ENCODE measurements at regions not wholly inside any gene's neighbourhood (a gene's known extent, or its start where the extent isn't known, plus 50 kb on each side); places are given as distances from the start of the nearest gene placed in this dataset.
"Not testable (repeated sequence)": the region's sequence is repeated elsewhere in the genome, so short reads cannot be mapped to it uniquely, and the experiment has no call there.

DNA sequence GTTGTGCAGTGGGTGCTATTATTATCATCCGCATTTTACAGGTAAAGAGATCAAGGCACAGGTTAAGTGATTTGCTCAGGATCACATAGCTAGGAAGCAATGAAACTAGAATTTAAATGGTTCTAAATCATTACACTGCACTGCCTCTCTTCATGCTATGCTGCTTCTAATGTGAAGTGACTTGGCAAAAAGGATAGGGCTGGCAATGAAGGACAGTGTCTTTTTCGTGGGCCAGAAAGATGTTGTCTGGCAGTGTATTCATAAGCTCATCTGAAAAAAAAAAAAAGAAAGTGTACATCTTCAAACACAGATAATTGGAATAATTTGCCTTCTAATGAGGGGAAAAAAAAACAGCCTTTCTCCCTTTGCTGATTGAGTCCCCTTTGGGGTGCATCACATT, 132.2 kb upstream of the FUNDC1 start:
- no peak for DNase-seq

GRCh38 chrX:44669626-44670025, 127.0 kb upstream of the FUNDC1 start:
- DNase-seq = no peak

DNA sequence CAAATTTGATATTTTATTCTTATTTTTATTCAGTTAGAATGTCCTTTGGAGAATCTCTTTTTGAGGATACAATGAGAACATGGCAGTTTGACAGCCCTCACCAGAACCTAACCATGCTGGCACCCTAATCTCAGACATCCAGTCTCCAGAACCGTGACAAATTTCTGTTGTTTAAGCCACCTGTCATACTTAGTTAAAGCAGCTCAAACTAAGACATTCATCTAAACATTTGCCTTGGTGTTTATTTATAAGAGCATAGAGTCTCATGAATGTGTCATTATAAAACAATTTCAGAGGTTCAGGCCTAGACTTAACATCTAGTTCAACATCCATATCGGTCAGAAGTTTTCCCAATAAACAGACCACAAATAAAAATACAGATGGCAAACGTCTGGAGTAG, 125.1 kb upstream of the FUNDC1 start:
- no peak for DNase-seq

DNA sequence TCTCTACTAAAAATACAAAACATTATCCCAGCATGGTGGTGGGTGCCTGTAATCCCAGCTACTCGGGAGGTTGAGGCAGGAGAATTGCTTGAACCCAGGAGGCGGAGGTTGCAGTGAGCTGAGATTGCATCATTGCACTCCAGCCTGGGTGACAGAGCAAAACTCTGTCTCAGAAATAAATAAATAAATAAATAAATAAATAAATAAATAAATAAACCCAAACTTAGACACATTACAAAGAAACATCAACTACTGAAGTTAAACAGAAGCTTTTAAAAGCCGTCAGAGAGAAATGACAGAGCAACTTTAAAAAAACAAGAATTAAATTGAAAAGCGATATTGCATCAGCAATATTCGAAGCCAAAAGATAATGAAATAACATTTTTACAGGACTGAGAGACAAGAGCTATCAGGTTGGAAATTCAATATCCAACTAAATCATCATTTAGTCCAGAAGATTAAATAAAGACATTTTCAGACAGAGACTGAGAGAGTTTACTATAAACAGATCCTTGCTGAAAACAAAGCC, 115.1 kb upstream of the FUNDC1 start:
- not testable (repeated sequence) for DNase-seq

DNA sequence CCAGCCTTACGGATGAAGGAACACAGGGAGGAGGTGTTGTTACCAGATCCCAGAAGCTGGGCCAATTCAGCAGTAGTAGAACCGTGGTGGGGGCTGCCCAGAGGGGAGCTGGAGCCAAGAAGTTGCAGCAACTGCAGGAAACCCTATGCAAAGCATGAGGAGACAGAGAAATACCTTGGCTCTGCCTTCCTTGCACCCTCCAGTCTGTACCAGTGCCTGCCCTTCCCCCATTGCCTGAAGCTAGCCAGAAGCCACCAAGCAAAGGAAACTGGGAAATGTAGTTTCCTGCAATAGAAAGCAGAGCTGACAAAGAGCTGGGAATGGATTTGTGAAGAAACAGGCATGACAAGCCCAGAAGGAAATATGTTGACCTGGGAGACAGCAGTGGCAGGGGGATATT, 108.7 kb upstream of the FUNDC1 start:
- no peak for DNase-seq

DNA sequence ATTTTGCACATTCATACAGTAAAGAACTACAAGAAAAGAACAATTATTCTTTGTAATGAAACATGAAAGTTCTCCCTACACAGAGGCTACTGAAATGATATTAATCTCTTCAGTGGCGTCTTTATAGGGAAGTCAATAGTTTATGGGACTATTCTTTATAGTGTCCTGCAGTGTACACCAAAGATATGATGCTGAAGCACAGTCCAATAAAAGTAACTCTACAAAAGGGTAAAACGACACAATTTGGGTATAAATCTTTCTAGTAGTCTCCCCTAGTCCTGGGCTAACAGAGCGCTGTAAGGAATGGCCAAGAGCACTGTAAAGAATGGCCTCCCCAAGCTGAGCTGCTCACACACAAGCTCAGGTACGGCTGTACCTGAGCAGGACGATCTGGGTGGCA, 101.1 kb upstream of the FUNDC1 start:
- DNase-seq = no peak

DNA sequence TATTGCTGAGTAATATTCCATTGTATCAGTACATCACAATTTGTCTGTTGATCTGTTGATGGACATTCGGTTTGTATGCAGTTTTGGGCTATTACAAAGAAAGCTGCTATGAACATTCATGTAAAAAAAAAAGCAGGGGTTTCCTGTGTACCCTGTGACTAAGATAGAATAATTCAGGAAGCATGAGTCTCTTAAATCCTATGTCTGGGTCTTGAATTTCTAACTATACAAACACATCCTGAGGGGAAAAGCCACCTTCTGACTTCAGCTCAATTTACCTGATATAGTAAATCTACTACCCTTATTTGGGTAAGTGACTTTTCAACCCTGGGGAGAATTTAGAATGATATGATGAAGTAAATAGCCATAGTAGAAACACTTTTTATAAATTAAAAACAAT, 94.6 kb upstream of the FUNDC1 start:
- no peak for DNase-seq

GRCh38 chrX:44621078-44621477, 78.4 kb upstream of the FUNDC1 start:
- no peak for DNase-seq

DNA sequence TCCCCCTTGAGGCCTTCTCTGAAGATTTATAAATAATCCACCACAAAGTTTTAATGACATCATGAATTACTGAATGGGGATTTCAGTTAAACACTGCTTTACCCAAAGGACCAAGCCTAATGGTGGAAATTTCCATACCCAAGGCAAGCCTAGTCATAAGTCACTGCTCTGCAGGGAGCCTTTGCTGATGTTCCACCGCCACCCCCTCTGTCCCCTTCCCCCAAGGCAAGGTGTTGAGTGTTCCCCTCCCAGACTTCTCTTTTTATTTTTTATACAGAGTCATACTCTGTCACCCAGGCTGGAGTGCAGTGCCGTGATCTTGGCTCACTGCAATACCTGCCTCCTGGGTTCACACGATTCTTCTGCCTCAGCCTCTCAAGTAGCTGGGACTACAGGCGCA, 76.4 kb upstream of the FUNDC1 start:
- DNase-seq = no peak

DNA sequence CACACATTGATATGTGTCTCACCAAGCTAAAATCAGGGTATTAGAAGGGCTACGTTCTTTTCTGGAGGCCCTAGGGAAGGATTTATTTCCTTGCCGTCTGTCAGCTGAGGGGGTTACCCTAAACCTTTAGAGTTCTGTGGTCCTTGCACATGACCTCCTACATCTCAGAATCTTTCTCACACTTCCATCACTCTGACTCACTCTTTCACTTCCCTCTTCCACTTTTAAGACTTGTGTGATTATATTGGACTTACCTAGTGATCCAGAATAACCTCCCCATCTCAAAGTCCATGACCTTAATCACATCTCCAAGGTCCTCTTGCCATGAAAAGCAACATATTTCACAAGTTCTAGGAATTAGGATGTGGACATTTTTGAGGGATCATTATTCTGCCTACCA, 53.6 kb upstream of the FUNDC1 start:
- DNase-seq = no peak

Measured in kidney glomerular epithelial cell (primary cell).